T-helper 2 cell (primary cell): ENCODE measurements at regions not wholly inside any gene's neighbourhood (a gene's known extent, or its start where the extent isn't known, plus 50 kb on each side); places are given as distances from the start of the nearest gene placed in this dataset.
"Not testable (repeated sequence)": the region's sequence is repeated elsewhere in the genome, so short reads cannot be mapped to it uniquely, and the experiment has no call there.

Source experiments
- DNase-seq, 5 experiments: peaks; one replicate each; pipeline versions ENCODE4 v3.0.0 to v3.0.0-alpha.2; 2012 to 2022

DNA sequence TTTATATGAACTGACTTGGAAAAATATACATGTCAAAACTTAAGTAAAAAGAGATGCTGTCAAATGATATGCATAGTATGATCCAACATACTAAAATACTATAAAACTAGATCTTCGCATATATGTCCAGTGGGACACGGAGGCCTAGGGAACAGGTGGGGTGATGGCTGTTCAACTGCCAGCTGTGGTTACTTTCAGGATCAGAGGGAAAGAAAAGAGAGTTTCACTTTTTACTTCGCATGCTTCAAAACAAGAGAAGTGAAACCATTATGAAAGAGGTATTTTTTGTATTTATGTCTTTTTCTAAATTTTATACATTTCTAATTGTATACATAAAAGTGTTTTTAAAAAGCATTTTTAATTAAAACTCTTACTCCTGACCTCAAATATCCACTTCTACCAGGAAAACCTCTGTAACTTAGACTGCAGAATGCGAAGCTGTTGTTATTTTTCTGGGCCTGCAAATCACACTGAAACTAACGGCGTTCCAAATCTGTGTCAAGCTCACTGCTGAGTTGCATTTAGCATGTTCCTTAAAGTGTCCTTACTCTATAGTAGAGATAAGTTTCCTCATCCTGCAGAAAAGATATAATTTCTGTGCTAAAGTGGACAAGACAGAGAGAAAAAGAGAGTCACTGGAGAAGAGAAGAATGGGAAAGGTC, 97.8 kb upstream of the SLC35G4 start:
- no peak for DNase-seq

DNA sequence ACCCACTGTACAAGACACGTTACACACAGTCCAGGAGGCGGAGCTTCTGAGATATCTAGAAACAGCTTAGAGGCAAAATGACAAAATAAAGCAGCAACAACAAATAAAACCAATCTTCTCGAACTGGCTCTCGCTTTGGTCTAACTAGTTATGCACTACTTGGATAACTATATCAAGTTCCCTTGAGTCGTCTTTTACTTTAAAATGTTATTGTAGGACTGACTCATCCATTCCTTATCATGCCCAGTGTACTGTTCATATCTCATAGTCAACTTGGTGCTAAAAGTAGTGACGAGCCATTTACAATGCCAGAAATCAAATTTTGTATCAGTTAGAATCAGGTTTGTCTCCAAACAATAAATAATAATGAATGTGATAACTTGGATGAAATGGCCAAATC, 102.5 kb upstream of the SLC35G4 start:
- no peak for DNase-seq

DNA sequence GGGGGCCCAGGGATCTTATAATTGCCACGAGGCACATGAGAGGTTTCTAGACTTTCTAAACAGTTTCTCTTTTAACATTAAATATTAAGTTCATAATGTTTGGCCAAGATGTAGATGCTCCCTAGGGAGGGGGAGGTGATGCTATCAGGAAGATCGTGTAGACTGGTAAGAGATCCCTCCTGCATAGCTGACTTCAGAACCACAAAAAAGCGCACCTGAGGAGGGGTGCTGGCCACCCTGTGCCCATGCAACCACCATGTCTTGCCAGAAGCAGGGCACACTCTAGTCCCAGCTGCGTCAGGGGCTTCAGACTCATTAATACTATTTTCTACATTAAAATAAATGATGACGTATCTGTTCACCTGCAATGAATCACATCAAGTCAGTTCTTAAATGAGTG, 103.4 kb upstream of the SLC35G4 start:
- DNase-seq = no peak

DNA sequence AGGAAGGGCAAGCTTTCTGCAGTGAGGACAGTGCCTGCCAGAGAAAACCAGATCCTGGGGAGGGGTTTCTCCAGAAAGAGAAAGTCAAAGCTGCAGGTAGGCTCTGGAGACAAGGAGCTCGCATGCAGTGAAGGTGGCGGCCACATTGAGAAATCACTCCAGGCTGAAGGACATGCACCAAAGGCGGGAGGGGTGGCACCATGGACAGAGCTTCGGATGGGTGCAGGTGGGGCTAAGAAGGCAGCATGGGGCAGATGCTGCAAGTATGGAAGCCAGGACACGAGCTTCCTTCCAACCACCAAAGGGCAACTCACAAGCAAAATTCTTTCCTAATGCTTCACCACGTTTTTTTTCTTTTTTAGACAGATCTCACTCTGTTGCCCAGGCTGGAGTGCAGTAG, 104.4 kb upstream of the SLC35G4 start:
- DNase-seq = no peak

DNA sequence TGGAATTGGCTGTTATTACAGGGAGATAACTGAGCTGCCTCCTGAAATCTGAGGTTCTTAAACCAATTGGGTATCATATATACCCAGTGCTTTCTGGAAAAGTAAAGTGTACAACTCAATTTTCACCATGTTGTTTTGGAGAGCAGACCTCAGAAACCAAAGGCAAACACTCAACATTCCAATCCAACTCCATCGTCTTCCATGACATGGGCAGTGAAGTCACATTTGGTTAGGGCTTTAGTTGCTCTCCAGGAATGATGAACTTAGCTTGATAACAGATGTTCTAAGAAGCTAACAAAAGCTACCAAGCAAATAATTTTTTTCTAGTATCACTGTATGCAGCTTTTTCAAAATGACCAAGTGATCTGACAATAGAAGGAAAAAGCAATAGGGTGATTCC, 107.0 kb upstream of the SLC35G4 start:
- no peak for DNase-seq

DNA sequence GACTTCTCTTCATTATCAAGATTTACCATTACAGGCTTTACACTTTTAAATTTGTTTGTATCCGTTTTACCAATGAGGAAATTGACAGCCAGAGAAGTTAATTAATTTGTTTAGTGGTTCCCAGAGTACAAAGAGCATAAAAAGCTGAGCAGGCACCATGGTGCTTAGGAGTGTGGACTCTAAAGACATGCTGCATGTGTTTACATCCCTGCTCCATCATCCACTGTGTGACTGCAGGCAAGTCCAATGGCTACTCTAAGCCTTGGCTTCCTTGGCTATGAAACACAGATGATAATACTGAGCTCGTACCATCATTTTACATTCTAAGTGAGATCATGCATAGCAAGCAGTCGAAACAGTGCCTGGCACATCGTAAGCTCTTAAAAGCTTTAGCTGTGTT, 108.0 kb upstream of the SLC35G4 start:
- DNase-seq = no peak

DNA sequence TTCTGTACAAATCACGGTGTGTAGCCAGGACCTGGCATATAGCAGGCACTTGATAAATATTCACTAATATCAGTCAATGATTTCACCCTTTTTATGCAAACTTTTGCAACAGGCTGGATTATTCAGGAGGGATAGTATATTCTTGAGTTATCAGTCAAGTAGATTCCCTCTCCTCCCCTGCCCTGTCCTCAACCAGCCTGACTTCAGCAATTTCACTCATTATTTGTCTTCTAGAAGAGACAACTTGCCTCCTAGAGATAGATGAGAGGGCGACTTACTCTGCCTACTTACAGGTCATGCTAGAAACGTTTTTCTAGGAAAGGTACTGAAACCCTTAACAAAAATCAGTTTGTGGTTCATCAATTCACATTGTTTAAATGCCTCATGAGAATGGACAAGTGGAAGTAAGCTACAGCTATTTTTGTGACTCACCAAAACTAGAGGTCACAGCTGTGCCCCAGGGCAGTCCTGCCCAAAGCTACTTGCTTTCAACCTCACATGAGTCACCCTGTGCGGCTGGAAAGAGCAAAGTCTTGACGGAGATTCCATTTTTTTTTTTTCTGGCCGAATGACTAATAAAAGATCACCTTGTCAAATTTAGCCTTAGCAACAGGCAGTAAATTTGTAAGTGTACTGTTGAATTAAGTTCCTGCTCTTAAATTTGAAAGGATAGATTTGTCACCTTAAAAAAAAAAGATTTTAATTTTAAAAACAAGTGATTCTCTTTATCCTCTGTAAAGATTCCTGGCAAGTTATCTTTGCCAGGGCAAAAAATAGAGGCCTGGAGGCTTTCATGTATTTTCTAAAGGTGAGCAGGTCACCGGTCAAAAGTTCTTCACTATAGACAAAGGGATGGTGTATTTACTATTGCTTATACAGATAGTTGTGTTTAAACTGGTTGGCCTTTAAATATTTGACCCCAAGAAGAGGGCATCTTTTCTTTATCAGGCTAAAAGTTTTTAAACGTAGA, 109.0 kb upstream of the SLC35G4 start:
- DNase-seq = no peak

DNA sequence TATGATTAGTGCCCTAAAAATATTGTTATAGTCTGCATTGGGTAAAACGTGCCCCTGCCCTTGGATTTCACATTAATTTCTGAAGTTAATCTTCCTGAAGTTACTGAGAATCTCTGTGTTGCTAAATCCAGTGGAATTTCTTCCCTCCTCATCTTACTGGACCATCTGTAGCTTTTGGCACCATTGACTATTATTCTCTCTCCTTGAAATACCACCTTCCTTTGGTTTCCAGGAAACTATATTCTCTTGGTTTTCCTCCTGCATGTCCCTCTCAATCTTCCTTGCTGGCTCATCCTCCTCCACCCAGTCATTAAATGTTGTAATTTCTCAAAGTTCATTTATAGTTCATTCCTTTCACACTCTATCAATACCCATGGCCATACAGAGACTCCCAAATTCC, 110.6 kb upstream of the SLC35G4 start:
- DNase-seq = no peak

DNA sequence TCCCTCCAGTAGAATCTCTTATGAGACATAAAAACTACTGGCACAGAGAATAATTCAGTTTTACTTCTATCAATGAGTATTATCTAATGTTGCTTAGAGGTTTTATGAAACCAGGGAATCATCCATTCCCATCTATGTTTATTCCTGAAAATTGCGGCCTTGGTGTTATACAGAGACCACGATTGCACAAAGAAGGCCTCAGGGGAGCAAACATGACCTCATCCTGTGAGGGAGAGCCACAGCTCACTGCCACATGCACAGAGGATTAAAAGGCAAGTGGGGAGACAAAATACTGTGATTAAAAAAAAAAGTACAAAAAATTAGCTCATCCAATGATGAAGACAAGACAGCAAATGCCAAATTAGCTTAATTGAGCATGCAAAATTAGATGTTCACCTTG, 111.8 kb upstream of the SLC35G4 start:
- no peak for DNase-seq

DNA sequence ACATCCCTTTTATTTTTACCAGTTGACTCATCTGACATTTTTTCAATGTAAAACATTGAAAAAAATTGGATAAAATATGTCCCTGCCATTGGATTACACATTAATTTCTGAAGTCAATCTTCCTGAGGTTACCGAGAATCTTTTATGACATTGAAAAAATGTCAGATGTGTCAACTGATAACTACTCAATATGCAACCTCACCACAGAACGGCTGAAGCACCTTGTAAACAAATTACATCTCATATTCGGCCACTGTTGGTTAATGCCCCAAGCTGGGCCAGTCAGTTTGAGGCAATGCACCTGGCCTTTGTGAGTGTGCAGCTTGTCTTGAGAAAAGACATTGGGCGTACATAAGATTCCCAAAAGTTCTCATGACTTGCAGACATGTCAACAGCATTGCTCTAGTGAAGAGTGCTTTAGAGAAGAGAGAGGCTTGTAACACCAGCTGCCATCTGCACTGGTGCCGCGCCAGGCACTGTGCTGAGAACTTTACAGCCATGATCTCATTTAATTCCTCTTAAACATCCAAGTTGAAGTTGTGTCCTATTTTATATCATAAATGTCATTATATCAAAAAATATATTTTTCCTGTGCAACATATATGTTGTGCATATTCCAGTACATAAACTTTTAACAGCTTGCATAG, 112.7 kb upstream of the SLC35G4 start:
- DNase-seq = no peak

DNA sequence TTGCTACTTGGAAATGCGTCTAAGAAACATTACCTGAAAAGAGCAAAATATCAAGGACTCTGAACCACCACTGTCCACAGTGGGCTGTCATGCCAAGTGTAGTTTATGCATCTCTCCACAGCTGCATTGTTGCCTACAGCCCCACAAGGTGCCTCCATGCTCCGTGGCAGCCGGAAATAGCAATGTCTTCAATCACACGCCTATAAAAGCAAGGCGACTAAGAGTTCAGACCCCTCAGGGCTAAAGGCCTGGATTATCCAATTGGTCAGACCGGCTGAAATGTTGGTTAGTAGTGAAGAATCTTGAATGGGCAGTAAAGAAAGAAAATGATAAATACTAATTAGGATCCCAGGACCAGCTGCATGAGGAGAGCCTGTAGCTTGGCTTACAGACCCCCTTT, 114.0 kb upstream of the SLC35G4 start:
- DNase-seq = no peak

DNA sequence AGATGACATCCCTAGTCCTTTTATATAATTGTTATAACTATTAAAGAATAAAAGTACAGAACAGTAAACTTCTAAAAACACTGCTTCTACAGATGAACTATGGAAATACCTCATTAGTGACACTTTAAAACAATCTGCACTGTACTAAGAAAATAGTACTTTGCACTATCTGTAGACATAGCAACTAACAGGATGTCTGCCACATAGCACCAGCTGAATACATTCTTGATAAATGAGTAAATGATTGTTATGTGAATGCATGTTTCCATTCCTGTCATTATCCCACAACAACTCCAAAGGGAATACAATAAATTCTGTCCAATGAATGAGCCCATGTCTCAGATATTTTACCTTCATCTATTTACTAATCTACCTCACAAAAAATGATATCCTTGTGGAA, 115.3 kb upstream of the SLC35G4 start:
- no peak for DNase-seq

DNA sequence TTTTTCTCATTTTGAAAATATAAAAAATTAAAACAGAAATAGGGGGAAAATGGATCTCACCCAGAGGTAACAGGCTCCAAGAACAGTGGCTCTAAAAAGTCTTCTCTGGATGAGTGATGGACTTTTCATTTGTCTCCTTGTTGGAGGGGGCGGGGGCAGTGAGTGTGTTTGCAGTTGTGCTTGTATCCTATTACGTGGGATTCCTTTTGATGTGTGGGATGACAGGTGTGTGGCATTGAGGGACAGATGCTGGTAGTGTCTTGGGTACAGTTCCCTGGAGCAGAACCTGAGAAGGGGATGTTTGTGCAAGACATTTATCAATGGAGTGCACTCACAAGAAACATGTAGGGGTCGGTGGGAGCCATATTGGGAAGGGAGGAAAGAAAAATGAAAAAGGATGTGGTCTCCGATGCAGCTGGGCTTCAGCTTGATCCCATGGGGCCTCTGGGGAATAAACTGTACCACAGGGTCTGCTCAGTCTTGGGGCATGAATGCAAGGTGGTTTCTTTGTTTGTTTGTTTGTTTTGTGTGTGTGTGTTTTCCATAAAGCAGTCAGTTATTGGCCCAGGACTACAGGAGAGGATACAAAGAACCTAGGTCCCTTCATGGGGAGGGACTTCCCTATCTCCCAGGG, 120.0 kb upstream of the SLC35G4 start:
- DNase-seq = no peak

DNA sequence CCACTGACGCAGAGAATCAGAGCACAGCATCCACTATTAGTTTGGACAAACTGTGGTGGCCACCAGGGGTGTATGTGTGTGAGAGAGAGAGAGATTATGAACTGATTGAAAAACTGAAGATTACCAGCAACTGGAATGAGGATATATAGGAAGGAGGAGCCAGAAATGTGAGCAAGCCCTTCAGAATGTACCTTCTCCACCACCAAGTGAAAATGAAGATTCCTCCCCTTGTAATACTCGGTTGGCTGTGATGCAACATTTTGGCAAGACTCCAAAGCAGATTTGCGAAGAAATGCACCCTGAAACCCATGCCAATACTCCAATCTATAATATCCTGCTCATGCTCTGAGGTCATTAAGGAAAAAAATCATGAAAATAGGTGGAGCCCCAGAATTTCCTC, 121.2 kb upstream of the SLC35G4 start:
- no peak for DNase-seq

DNA sequence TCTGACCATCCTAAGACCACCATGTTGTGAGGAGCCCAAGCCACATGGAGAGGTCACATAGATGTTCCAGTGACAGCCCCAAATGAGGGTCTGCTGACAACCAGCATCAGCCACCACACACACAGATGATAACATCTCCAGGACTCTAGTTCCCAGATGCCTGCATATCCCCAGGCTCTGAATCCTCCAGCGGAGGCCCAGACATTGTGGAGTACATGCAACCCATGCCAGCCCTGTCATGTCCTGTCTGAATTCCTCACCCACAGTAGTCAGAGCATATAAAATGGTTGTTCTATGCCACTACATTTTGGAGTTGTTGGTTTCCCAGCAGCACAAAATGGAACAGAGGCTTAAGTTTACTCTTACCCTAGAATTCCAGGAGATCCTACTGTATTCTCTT, 122.0 kb upstream of the SLC35G4 start:
- no peak for DNase-seq

DNA sequence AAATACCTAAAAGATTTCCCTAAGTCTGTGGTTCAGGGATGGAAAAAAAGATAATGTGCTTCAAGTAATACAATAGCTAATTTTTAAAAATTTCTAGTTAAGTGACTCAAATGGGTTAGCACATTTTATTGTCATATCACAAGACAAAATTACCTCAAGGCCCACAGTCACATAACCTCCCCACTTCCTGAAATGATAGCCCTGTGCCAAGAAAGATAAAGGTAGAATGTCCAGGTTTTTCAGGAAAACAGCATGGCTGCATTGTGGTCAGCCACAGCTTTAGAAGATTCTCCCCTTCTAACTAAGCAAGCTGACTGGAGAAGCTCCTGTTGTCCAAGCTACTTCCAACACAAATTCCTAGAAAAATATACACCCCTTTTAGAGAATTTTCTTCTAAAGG, 127.1 kb upstream of the SLC35G4 start:
- no peak for DNase-seq

DNA sequence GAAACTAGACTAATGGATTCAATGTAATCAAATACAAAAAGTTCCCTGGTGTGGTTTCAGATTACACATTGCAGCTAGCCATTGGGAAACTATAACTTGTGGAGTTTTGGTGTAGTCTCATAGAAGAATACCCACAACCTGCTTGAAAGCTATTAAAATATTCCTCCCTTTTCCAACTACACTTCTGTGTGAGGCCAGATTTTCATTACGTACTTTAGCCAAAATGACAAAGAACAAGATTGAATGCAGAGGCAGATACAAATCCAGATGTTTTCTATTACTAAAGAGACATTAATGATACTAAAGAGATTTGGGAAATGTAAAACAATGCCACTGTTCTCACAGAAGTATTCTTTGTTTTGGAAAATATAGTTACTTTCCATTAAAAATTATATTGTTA, 128.7 kb upstream of the SLC35G4 start:
- no peak for DNase-seq

DNA sequence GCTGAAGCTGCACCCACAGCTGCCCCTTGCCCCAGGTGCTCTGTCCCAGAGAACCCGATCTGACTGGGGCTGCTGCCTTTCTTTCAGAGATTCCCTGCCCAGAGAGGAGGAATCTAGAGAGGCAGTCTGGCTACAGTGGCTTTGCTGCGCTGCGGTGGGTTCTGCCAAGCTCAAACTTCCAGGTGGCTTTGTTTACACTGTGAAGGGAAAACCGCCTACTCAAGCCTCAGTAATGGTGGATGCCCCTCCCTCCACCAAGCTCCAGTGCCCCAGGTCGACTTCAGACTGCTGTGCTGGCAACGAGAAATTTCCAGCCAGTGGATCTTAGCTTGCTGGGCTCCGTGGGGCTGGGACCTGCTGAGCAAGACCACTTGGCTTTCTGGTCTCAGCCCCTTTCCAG, 130.4 kb upstream of the SLC35G4 start:
- not testable (repeated sequence) for DNase-seq

DNA sequence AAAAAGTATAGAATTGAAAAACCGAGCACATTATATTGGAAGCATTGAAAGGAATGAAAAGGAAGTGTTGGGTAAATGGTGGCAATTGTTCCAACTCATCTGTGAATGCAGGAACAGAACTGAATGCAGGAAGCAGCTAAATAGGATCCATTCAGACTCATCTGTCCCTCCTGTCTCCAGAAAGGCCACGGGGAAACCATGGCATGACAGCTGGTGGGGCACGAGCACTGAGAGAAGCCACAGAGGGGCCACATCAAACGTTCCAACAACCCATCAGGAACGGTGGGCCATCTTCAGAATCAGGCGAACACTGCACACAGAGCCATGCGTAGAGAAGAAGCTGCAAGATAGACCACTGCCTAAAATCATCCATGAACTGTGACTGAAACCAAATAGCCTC, 138.5 kb upstream of the SLC35G4 start:
- DNase-seq = no peak

DNA sequence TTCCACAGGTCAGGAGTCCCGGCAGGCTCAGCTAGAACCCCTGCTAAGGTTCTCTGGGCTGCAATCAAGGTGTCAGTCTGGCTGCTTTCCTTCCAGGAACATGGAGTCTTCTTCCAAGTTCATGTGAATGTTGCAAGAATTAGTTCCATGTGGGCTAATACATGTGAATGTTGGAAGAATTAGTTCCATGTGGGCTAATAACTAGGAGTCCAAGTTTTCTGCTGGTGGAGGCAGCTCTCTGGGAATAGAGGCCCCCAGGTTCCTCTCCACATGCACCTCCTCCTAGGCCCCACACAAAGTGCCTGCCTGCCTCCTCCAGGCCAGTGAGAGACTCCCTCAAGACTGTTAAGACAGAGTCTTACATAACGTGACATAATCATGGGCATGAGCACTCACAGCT, 140.8 kb upstream of the SLC35G4 start:
- DNase-seq = no peak

DNA sequence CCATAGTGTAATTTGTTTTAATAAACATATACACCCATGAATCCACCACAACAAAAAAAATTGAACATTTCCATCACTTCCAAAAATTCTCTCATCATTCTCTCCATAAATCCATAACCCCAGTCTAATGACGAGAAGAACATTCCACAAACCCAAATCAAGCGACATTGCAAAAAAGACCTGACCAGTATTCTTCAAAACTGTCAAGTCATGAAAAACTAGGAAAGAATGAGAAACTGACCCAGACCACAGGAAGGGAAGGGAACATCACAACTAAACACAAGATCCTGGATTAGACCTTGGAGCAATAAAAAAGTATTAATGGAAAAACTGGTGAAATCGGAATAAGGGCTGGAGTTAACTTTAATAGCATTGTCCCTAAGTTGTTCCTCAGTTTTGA, 141.3 kb upstream of the SLC35G4 start:
- DNase-seq = no peak

DNA sequence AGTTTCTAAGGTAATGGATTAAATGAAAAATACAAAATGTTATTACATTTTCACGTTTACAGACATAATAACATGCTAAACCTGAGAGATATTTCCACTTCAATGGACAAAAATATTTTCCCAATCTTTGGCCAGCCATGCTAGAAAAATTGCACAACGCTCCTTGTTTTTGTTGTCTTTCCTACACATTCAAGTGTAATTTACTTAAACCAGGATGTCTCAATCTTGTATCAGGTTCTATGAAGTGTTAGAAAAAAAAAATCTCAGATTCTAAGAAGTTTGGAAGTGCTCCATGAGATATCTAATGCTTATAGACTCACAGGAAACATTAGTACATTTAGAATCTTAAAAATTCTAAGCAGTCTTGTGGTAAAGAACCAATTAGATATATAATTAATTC, 141.8 kb upstream of the SLC35G4 start:
- no peak for DNase-seq

DNA sequence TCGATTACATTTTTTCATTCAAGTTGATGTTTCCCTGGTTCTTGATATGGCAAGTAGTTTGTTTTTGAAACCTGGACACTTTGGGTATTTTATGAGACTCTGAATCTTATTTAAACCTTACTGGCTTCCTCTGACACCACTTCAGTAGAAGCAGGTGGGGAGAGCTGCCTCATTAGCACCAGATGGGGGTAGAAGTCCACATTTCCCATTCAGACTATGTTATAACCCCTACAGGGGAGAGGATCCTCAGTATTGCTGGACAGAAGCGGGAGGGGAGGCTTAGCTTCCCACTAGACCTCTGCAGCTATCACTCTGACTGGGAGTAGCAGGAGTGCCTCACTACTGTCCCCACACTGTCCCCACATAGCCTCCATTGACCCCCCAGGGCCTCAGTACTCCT, 145.3 kb upstream of the SLC35G4 start:
- DNase-seq = no peak
